GM12878 (cell line): ENCODE measurements at regions not wholly inside any gene's neighbourhood (a gene's known extent, or its start where the extent isn't known, plus 50 kb on each side); places are given as distances from the start of the nearest gene placed in this dataset.

ENCODE experiments used
- ATAC-seq: fragments of 200-7000 bp; cut with Tn5 transposase; 3 replicates; pipeline ENCODE4 v1.9.1; 2020; ENCODE audit warnings: mild to moderate bottlenecking, moderate library complexity
- BruUV-seq: library from RNA; stranded (reverse); fragments of 400-500 nt; replicated peaks from 2 replicates; lab custom pipeline; 2021; lab: Mats Ljungman, UMichigan
- CTCF ChIA-PET: fragments of 300-600 bp; sonication (Branson Sonifier 250); formaldehyde crosslinking; extraction: SDS; loops from one replicate; lab custom pipeline; 2021; ENCODE audit warnings: inconsistent platforms; lab: Yijun Ruan, JAX
- POLR2A ChIA-PET: fragments of 350-600 bp; formaldehyde crosslinking; extraction: SDS; loops from one replicate; lab custom pipeline; 2021; ENCODE audit warnings: inconsistent platforms; lab: Charles Lee
- RAD21 ChIA-PET: fragments of 300-600 bp; sonication (Branson Sonifier 250); formaldehyde crosslinking; loops from one replicate; lab custom pipeline; 2023; ENCODE audit warnings: antibody characterized with exemption; ENCODE audit not compliant: unreplicated experiment; lab: Charles Lee
- SMC1A ChIA-PET: fragments of 300-600 bp; sonication (Branson Sonifier 250); formaldehyde crosslinking; loops from one replicate; lab custom pipeline; 2023; ENCODE audit not compliant: unreplicated experiment, uncharacterized antibody; lab: Charles Lee
- DNase-seq: peaks from one replicate; pipeline ENCODE4 v3.0.0-alpha.2; 2011; ENCODE audit warnings: low read depth, low spot score
- FAIRE-seq: peaks from 3 replicates; lab custom pipeline; 2011; peaks lifted over from hg19 to GRCh38; lab: Jason Lieb, UNC
- H2AFZ ChIP-seq: 2 replicates; pipeline ENCODE4 v1.6.0; 2011; ENCODE audit warnings: low read depth, low read length, control low read depth; ENCODE audit not compliant: control insufficient read depth
- H3K27ac ChIP-seq: 2 replicates; pipeline ENCODE4 v1.5.1; 2011; ENCODE audit warnings: control low read depth; ENCODE audit not compliant: control insufficient read depth, insufficient read depth
- H3K27me3 ChIP-seq, 2 experiments: replicated peaks in 1 of 2; 2 replicates each; pipeline versions ENCODE4 v1.6.0 to v1.6.1; 2011; ENCODE audit warnings: low read length in 1 of 2; ENCODE audit not compliant: control insufficient read depth in 2 of 2, insufficient read depth in 2 of 2
- H3K36me3 ChIP-seq, 2 experiments: 2 replicates each; pipeline ENCODE4 v1.5.1; 2011; ENCODE audit warnings: low read length in 1 of 2; ENCODE audit not compliant: control insufficient read depth in 2 of 2, insufficient read depth in 2 of 2
- H3K4me1 ChIP-seq: 2 replicates; pipeline ENCODE4 v1.6.1; 2011; ENCODE audit warnings: mild to moderate bottlenecking, low read length, moderate library complexity, mixed read lengths; ENCODE audit not compliant: control insufficient read depth, insufficient read depth
- H3K4me2 ChIP-seq: 2 replicates; pipeline ENCODE4 v1.6.0; 2011; ENCODE audit warnings: control low read depth; ENCODE audit not compliant: control insufficient read depth, insufficient read depth
- H3K4me3 ChIP-seq: fragments of 200-600 bp; sonication (generic); 2 replicates; pipeline ENCODE4 v1.5.1; 2016
- H3K79me2 ChIP-seq: 2 replicates; pipeline ENCODE4 v1.6.0; 2011; ENCODE audit warnings: low read length; ENCODE audit not compliant: control insufficient read depth, insufficient read depth
- H3K9ac ChIP-seq: 2 replicates; pipeline ENCODE4 v1.8.0; 2011; ENCODE audit warnings: low read length, control low read depth, mixed read lengths; ENCODE audit not compliant: control insufficient read depth, insufficient read depth
- H3K9me3 ChIP-seq: replicated peaks from 3 replicates; pipeline ENCODE4 v1.5.1; 2011; ENCODE audit warnings: mild to moderate bottlenecking, low read length; ENCODE audit not compliant: control insufficient read depth, insufficient read depth
- H4K20me1 ChIP-seq: 2 replicates; pipeline ENCODE4 v1.6.0; 2011; ENCODE audit not compliant: control insufficient read depth, insufficient read depth
- JUNB ChIP-seq: IDR thresholded peaks from 2 replicates; pipeline ENCODE4 v1.6.1; 2016; ENCODE audit warnings: antibody characterized with exemption, mild to moderate bottlenecking
- JUND ChIP-seq: IDR thresholded peaks from 2 replicates; pipeline ENCODE4 v1.6.1; 2012; ENCODE audit warnings: low read depth, mild to moderate bottlenecking, low read length, improper control_type of control experiment, moderate library complexity
- KLF5 ChIP-seq: fragments of 450-650 bp; IDR thresholded peaks from 2 replicates; pipeline ENCODE4 v1.6.1; 2014; ENCODE audit warnings: mild to moderate bottlenecking; ENCODE audit not compliant: partially characterized antibody
- NFYB ChIP-seq: IDR thresholded peaks from 2 replicates; pipeline ENCODE4 v1.6.1; 2011; ENCODE audit warnings: low read depth, mild to moderate bottlenecking, low read length, improper control_type of control experiment, moderate library complexity; ENCODE audit not compliant: insufficient read depth
- NRF1 ChIP-seq: conservative IDR thresholded peaks from 2 replicates; pipeline ENCODE4 v1.6.1; 2011; ENCODE audit warnings: mild to moderate bottlenecking, low read depth, low read length, improper control_type of control experiment
- PAX8 ChIP-seq: fragments of 450-650 bp; IDR thresholded peaks from 2 replicates; pipeline ENCODE4 v1.6.1; 2017; ENCODE audit warnings: mild to moderate bottlenecking, moderate library complexity
- PML ChIP-seq: IDR thresholded peaks from 2 replicates; pipeline ENCODE4 v1.6.1; 2012; ENCODE audit warnings: low read length, inconsistent platforms
- POU2F2 ChIP-seq: IDR thresholded peaks from 3 replicates; pipeline ENCODE4 v1.6.1; 2011; ENCODE audit warnings: low read depth, mild to moderate bottlenecking, low read length, borderline replicate concordance
- RELB ChIP-seq: fragments of 450-650 bp; IDR thresholded peaks from 2 replicates; pipeline ENCODE4 v1.6.1; 2017; ENCODE audit warnings: low read depth, mild to moderate bottlenecking, moderate library complexity
- SMAD1 ChIP-seq: fragments of 450-650 bp; IDR thresholded peaks from 2 replicates; pipeline ENCODE4 v1.6.1; 2018; ENCODE audit warnings: mild to moderate bottlenecking, low read depth; ENCODE audit not compliant: partially characterized antibody
- ZBTB33 ChIP-seq: fragments of 450-650 bp; IDR thresholded peaks from 2 replicates; pipeline ENCODE4 v1.6.1; 2017; ENCODE audit warnings: mild to moderate bottlenecking
- ZBTB40 ChIP-seq: fragments of 450-650 bp; IDR thresholded peaks from 2 replicates; pipeline ENCODE4 v1.6.1; 2016; ENCODE audit warnings: mild to moderate bottlenecking, moderate library complexity, borderline replicate concordance
- ZNF622 ChIP-seq: fragments of 450-650 bp; IDR thresholded peaks from 2 replicates; pipeline ENCODE4 v1.6.1; 2017; ENCODE audit warnings: mild to moderate bottlenecking, inconsistent platforms
- ZNF687 ChIP-seq: fragments of 450-650 bp; IDR thresholded peaks from 2 replicates; pipeline ENCODE4 v1.6.1; 2017; ENCODE audit warnings: mild to moderate bottlenecking, moderate library complexity
- WGBS: methylation state at CpG from one replicate; pipeline ENCODE4 v1.1.6; 2016; ENCODE audit warnings: low lambda C conversion rate; ENCODE audit not compliant: insufficient replicate concordance, insufficient coverage; ENCODE audit errors: missing lambda C conversion rate; 5-methylcytosine and 5-hydroxymethylcytosine counted together
- in situ Hi-C: fragments of 300-500 bp; cut with MboI; formaldehyde crosslinking; loops from 9 replicates; pipeline ENCODE4 v1.14.3; 2018; ENCODE audit warnings: mixed read lengths
- intact Hi-C: fragments of 100-400 bp; cut with micrococcal nuclease; formaldehyde crosslinking; loops from one replicate; pipeline ENCODE4 v1.14.2; 2022; ENCODE audit not compliant: unreplicated experiment

- H3K79me2 ChIP-seq = no peaks in the 10 kb centered on the region
- BruUV-seq = no TSS peak
- no peak overlapping the region for H3K4me2 ChIP-seq
- no peaks in the 10 kb centered on the region for H3K4me1 ChIP-seq
- ChIA-PET SMC1A (interaction anchor here (1.0 to 1.3 kb wide), 2 partner anchors 9 to 60 kb away, joined by 4 to 5 read pairs; no protein-coding TSS in a partner anchor), RAD21 (no interaction called here), POLR2A (no interaction called here), CTCF (interaction anchor here (1.4 to 1.8 kb wide), 2 partner anchors 10 to 18 kb away, joined by 4 read pairs; no protein-coding TSS in a partner anchor)
- H3K4me3 ChIP-seq = no peak overlapping the region
- no peaks in the 10 kb centered on the region for H4K20me1 ChIP-seq
- H3K9me3 ChIP-seq = no peaks in the 10 kb centered on the region; the same call in 2 of the 3 replicates
- 6% methylated on average over 4 of the region's 4 CpGs for WGBS
- DNase-seq = no peak
- in situ Hi-C loops = no loop called here
- H3K9ac ChIP-seq = no peak overlapping the region
- no peak overlapping the region for H3K27ac ChIP-seq
- H3K27me3 ChIP-seq = no peaks in the 10 kb centered on the region
- H3K36me3 ChIP-seq = no peaks in the 10 kb centered on the region
- no peak for ATAC-seq
- no peak overlapping the region for H2AFZ ChIP-seq
- FAIRE-seq = no peak
- intact Hi-C loops = no loop called here
- TF ChIP-seq ZBTB33 (no peak), PAX8 (no peak), NFYB (no peak), RELB (no peak), PML (no peak), JUNB (no peak), JUND (no peak), ZNF687 (no peak), SMAD1 (no peak), NRF1 (no peak), KLF5 (no peak), ZNF622 (no peak), ZBTB40 (no peak), POU2F2 (no peak)
These were observed 199.3 kb downstream of the RFC3 start for GRCh38 chr13:34017231-34017630.
